Nephron (organoid): ENCODE measurements at regions not wholly inside any gene's neighbourhood (a gene's known extent, or its start where the extent isn't known, plus 50 kb on each side); places are given as distances from the start of the nearest gene placed in this dataset.
A peak's percentile ranks its signal among the peaks of the same experiment; 100 is the strongest.

Experiments used
- H3K27ac Mint-ChIP-seq, 3 experiments: 2 replicates each; pipeline ENCODE4 v1.8.0; 2020; ENCODE audit warnings: mixed read lengths in 3 of 3, mild to moderate bottlenecking in 2 of 3, moderate library complexity in 1 of 3
- H3K27me3 Mint-ChIP-seq: 2 replicates; pipeline ENCODE4 v1.8.0; 2021; ENCODE audit warnings: low read depth, mild to moderate bottlenecking, moderate library complexity, mixed read lengths
- H3K36me3 Mint-ChIP-seq: 2 replicates; pipeline ENCODE4 v1.8.0; 2020; ENCODE audit warnings: low read depth, mixed read lengths
- H3K4me1 Mint-ChIP-seq: 2 replicates; pipeline ENCODE4 v1.8.0; 2020; ENCODE audit warnings: mixed read lengths
- H3K4me3 Mint-ChIP-seq, 3 experiments: 2 replicates each; pipeline ENCODE4 v1.8.0; 2020; ENCODE audit warnings: mild to moderate bottlenecking in 3 of 3, mixed read lengths in 3 of 3, moderate library complexity in 2 of 3
- H3K9me3 Mint-ChIP-seq: 2 replicates; pipeline ENCODE4 v1.8.0; 2020; ENCODE audit warnings: mixed read lengths
- TF ChIP-seq, protein P1 (sequence below), 3 experiments: fragments of 200-600 bp; sonication (generic); IDR thresholded peaks; one replicate each; pipeline ENCODE4 v1.5.0; 2021; ENCODE audit warnings: antibody characterized with exemption in 3 of 3; ENCODE audit not compliant: unreplicated experiment in 3 of 3

DNA sequence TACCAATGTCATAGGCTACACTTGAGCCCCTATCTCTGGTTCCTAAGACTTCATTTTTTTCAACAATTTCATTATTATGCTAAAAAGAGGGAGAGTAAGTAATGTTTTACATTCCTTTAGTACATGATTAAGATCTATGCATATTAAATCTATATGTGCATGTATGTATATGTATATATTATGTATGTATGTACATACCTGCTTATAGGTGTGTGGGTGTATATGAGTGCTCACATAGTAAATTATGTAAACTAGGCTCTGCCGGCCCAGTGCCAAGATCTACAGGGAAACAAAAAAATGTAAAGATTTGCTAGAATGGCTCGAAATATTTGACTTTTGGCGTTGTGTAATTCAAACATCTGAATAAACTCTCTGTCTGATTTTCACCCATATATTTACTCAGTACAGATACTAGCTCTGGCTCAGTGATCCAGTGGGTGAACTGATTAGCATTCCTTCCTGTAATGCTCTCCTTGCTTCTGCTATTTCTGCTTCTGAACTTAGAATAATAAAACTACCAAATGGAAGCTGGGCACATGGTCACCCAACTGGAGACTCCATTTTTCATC, 113.1 kb upstream of the FGGY start:
- H3K27me3 Mint-ChIP-seq: no peaks in the 10 kb centered on the region
- H3K27ac Mint-ChIP-seq: peak overlapping the region in 2 of 3 experiments; percentile 29 to 69
- H3K4me3 Mint-ChIP-seq: no peak overlapping the region
- no peaks in the 10 kb centered on the region for H3K9me3 Mint-ChIP-seq
- H3K36me3 Mint-ChIP-seq: no peaks in the 10 kb centered on the region
- H3K4me1 Mint-ChIP-seq: peaks cover 30% of the 10 kb centered on the region
- TF ChIP-seq, protein P1, sequence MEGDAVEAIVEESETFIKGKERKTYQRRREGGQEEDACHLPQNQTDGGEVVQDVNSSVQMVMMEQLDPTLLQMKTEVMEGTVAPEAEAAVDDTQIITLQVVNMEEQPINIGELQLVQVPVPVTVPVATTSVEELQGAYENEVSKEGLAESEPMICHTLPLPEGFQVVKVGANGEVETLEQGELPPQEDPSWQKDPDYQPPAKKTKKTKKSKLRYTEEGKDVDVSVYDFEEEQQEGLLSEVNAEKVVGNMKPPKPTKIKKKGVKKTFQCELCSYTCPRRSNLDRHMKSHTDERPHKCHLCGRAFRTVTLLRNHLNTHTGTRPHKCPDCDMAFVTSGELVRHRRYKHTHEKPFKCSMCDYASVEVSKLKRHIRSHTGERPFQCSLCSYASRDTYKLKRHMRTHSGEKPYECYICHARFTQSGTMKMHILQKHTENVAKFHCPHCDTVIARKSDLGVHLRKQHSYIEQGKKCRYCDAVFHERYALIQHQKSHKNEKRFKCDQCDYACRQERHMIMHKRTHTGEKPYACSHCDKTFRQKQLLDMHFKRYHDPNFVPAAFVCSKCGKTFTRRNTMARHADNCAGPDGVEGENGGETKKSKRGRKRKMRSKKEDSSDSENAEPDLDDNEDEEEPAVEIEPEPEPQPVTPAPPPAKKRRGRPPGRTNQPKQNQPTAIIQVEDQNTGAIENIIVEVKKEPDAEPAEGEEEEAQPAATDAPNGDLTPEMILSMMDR (IDR thresholded peaks at IDR 0.05; ENCODE audit: unreplicated experiment in 3 of 3): no peak

- H3K4me1 Mint-ChIP-seq: peaks cover 28% of the 10 kb centered on the region
- no peaks in the 10 kb centered on the region for H3K36me3 Mint-ChIP-seq
- TF ChIP-seq, protein P1 (IDR thresholded peaks at IDR 0.05; ENCODE audit: unreplicated experiment in 3 of 3): no peak
- H3K9me3 Mint-ChIP-seq: peaks cover under 1% of the 10 kb centered on the region
- no peaks in the 10 kb centered on the region for H3K27me3 Mint-ChIP-seq
- H3K27ac Mint-ChIP-seq: peak overlapping the region in 2 of 3 experiments; percentile 29 to 69
- no peak overlapping the region for H3K4me3 Mint-ChIP-seq
These were observed 112.5 kb upstream of the FGGY start for GRCh38 chr1:59184365-59184905.

DNA sequence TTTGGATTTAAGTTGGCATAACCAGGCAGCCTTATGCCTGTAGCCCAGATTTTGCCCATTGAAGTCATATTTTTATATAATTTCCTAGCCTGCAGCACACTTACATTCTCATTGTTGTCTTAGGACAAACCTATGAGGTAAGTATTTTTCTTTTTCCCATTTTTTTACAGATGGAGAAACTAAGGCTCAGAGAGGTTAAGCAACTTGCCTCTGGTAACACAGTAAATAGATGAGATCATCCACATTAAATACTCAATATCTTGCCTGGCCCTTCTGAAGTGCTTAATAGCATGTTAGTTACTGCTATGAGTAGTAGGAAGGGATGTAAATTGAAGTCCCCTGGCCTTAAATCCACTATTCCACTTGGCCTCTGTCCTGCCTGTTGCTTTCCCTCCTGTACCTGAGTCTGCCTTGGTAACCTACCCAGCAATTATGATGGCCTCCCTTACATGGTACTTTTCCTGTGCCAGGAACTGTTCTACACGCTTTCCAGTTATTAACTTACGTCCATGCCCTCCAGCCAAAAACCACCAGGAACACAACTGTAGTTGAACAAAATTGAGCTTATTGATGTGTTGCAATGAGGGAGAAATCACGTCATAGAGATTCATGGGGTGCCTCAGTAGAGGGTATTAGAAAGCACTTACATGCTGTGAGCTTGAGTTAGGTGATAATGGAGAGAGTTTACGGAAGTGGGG, 111.6 kb upstream of the FGGY start:
- Mint-ChIP-seq H3K27me3 (no peaks in the 10 kb centered on the region), H3K4me3 (no peak overlapping the region), H3K27ac (peak overlapping the region in 2 of 3 experiments; percentile 8 to 11), H3K4me1 (peaks cover 28% of the 10 kb centered on the region), H3K9me3 (peaks cover 9% of the 10 kb centered on the region), H3K36me3 (no peaks in the 10 kb centered on the region)
- TF ChIP-seq, protein P1 (IDR thresholded peaks at IDR 0.05; ENCODE audit: unreplicated experiment in 3 of 3): no peak

DNA sequence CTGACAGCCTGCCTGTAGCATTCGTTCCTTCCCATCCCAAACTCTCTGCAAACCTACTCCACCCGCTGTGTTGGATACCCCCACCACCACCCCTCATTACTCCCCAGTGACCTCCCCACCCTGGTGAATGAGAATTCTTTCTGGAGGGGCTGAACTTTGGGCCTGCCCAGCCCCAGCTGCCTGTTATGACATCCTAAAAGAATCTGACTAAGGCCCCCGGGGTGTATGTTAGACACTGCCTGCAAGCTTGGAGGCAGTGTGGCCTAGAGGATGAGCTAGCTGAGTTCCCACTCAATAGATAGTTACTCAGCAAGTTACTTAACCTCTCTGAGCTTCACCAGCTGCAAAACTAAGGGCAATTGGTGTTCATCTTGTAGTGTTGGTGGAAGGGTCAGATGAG, 110.2 kb upstream of the FGGY start:
- H3K27ac Mint-ChIP-seq: peak overlapping the region in 1 of 3 experiments; percentile 47
- no peaks in the 10 kb centered on the region for H3K27me3 Mint-ChIP-seq
- peaks cover 28% of the 10 kb centered on the region for H3K4me1 Mint-ChIP-seq
- no peak overlapping the region for H3K4me3 Mint-ChIP-seq
- TF ChIP-seq, protein P1 (IDR thresholded peaks at IDR 0.05; ENCODE audit: unreplicated experiment in 3 of 3): no peak
- peaks cover 20% of the 10 kb centered on the region for H3K9me3 Mint-ChIP-seq
- H3K36me3 Mint-ChIP-seq: no peaks in the 10 kb centered on the region

GRCh38 chr1:59188413-59189213, 108.3 kb upstream of the FGGY start:
- Mint-ChIP-seq H3K27ac (peak overlapping the region in 1 of 3 experiments; percentile 30), H3K36me3 (no peaks in the 10 kb centered on the region), H3K27me3 (no peaks in the 10 kb centered on the region), H3K9me3 (peaks cover 27% of the 10 kb centered on the region), H3K4me1 (peaks cover 27% of the 10 kb centered on the region), H3K4me3 (no peak overlapping the region)
- TF ChIP-seq, protein P1 (IDR thresholded peaks at IDR 0.05; ENCODE audit: unreplicated experiment in 3 of 3): no peak
